BJ (cell line): ENCODE measurements at regions not wholly inside any gene's neighbourhood (a gene's known extent, or its start where the extent isn't known, plus 50 kb on each side); places are given as distances from the start of the nearest gene placed in this dataset.

Experiments
- CTCF ChIA-PET: fragments of 350-600 bp; formaldehyde crosslinking; extraction: SDS; loops from one replicate; lab custom pipeline; 2021; ENCODE audit warnings: antibody characterized with exemption, inconsistent platforms; lab: Yijun Ruan, JAX
- POLR2A ChIA-PET: fragments of 300-600 bp; sonication (Branson Sonifier 250); formaldehyde crosslinking; extraction: SDS; loops from one replicate; lab custom pipeline; 2021; ENCODE audit warnings: antibody characterized with exemption; lab: Charles Lee
- DNase-seq: peaks from one replicate; pipeline ENCODE4 v3.0.0-alpha.2; 2011; ENCODE audit warnings: low read depth
- H3K27me3 ChIP-seq: 2 replicates; pipeline ENCODE4 v1.6.0; 2011; ENCODE audit warnings: low read length; ENCODE audit not compliant: control insufficient read depth, insufficient read depth
- H3K36me3 ChIP-seq: 2 replicates; pipeline ENCODE4 v1.5.1; 2011; ENCODE audit warnings: low read length; ENCODE audit not compliant: control insufficient read depth, insufficient read depth
- H3K4me3 ChIP-seq: 2 replicates; pipeline ENCODE4 v1.5.1; 2011; ENCODE audit warnings: low read depth, mild to moderate bottlenecking, control low read depth, low read length
- TF ChIP-seq, protein P1 (sequence below): IDR thresholded peaks from 2 replicates; pipeline ENCODE4 v1.5.1; 2011; ENCODE audit warnings: low read depth, mild to moderate bottlenecking, control low read depth, inconsistent platforms, low read length, moderate library complexity; ENCODE audit not compliant: insufficient read depth

DNA sequence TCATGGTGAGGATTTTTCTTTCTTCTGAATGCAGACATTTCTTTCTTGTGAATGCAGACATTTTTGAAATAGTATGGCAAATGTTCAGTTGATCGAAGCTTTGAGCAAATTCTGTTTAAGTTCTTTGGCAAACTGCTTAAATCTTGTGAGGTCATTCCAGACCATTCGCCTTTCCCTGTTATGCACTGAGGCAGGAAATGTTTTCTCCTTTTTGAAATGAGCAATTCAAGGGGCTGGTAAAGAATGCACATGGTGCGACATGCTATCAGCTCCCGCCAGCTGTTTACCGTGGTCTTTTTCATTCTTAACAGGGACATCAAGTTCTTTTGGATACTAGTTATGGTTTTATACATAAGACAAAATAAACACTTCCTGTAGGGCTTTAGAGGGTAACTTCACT is 112.0 kb upstream of the CCN2 start:
- no peak for DNase-seq
- Histone ChIP-seq H3K36me3 (no peaks in the 10 kb centered on the region), H3K27me3 (no peaks in the 10 kb centered on the region), H3K4me3 (no peak overlapping the region)
- POLR2A ChIA-PET = no interaction called here
- CTCF ChIA-PET = no interaction called here
- TF ChIP-seq, protein P1, sequence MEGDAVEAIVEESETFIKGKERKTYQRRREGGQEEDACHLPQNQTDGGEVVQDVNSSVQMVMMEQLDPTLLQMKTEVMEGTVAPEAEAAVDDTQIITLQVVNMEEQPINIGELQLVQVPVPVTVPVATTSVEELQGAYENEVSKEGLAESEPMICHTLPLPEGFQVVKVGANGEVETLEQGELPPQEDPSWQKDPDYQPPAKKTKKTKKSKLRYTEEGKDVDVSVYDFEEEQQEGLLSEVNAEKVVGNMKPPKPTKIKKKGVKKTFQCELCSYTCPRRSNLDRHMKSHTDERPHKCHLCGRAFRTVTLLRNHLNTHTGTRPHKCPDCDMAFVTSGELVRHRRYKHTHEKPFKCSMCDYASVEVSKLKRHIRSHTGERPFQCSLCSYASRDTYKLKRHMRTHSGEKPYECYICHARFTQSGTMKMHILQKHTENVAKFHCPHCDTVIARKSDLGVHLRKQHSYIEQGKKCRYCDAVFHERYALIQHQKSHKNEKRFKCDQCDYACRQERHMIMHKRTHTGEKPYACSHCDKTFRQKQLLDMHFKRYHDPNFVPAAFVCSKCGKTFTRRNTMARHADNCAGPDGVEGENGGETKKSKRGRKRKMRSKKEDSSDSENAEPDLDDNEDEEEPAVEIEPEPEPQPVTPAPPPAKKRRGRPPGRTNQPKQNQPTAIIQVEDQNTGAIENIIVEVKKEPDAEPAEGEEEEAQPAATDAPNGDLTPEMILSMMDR = no peak

- CTCF ChIA-PET = no interaction called here
- POLR2A ChIA-PET = no interaction called here
Observed at GRCh38 chr6:132062626-132063025, 111.5 kb upstream of the CCN2 start.

GRCh38 chr6:132061381-132061780 is 110.2 kb upstream of the CCN2 start:
- Histone ChIP-seq H3K4me3 (no peak overlapping the region), H3K36me3 (no peaks in the 10 kb centered on the region), H3K27me3 (no peaks in the 10 kb centered on the region)
- DNase-seq = no peak
- TF ChIP-seq, protein P1 = no peak
- ChIA-PET POLR2A (no interaction called here), CTCF (interaction anchor here (1.2 to 2.2 kb wide), 2 partner anchors 10 to 157 kb away, joined by 4 to 5 read pairs; no protein-coding TSS in a partner anchor)

More at GRCh38 chr6:132062626-132063025, 111.5 kb upstream of the CCN2 start:
- H3K27me3 ChIP-seq = no peaks in the 10 kb centered on the region
- no peaks in the 10 kb centered on the region for H3K36me3 ChIP-seq
- no peak for DNase-seq
- no peak overlapping the region for H3K4me3 ChIP-seq
- TF ChIP-seq, protein P1 = no peak

DNA sequence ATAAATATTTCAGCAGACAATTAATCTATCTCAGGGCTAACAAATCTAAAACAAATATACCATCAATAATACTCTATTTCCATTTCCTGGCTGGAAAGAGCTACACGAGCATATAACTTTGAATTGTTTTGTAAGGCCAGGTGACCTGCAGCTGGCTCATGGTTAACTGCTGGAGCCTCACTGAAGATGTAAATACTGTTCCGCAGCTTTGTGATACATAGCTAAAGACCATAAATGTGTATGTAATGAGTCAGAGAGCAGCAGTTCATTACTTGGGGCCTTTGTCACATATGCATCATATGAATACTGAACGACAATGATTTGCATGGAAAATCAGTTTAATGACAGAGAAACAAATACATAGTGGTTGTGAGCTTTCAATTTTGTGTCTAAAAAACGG is 109.4 kb upstream of the CCN2 start:
- H3K4me3 ChIP-seq = no peak overlapping the region
- POLR2A ChIA-PET = no interaction called here
- DNase-seq = no peak
- no peaks in the 10 kb centered on the region for H3K27me3 ChIP-seq
- no peaks in the 10 kb centered on the region for H3K36me3 ChIP-seq
- TF ChIP-seq, protein P1 = no peak
- CTCF ChIA-PET = interaction anchor here (1.2 to 2.2 kb wide), 2 partner anchors 9 to 158 kb away, joined by 4 to 5 read pairs; no protein-coding TSS in a partner anchor

- H3K4me3 ChIP-seq = no peak overlapping the region
- POLR2A ChIA-PET = no interaction called here
- CTCF ChIA-PET = interaction anchor here (0.8 to 1.4 kb wide), 2 partner anchors 10 to 13 kb away, joined by 3 to 6 read pairs; no protein-coding TSS in a partner anchor
- TF ChIP-seq, protein P1 = no peak
- DNase-seq = no peak
- H3K27me3 ChIP-seq = no peaks in the 10 kb centered on the region
- H3K36me3 ChIP-seq = no peaks in the 10 kb centered on the region
Observed at GRCh38 chr6:132058975-132059374, 107.8 kb upstream of the CCN2 start.
